HEK293T (cell line): ENCODE measurements at regions not wholly inside any gene's neighbourhood (a gene's known extent, or its start where the extent isn't known, plus 50 kb on each side); places are given as distances from the start of the nearest gene placed in this dataset.

Source experiments
- ARNT ChIP-seq: fragments of 450-650 bp; IDR thresholded peaks from 2 replicates; pipeline ENCODE4 v1.6.1; 2017; ENCODE audit warnings: mild to moderate bottlenecking
- BHLHE40 ChIP-seq: fragments of 450-650 bp; IDR thresholded peaks from 2 replicates; pipeline ENCODE4 v1.6.1; 2016; ENCODE audit warnings: mild to moderate bottlenecking, moderate library complexity, borderline replicate concordance
- CTBP1 ChIP-seq: fragments of 450-650 bp; IDR thresholded peaks from 2 replicates; pipeline ENCODE4 v1.6.1; 2016; ENCODE audit warnings: borderline replicate concordance
- FOXA1 ChIP-seq: fragments of 450-650 bp; IDR thresholded peaks from 2 replicates; pipeline ENCODE4 v1.6.1; 2016; ENCODE audit warnings: mild to moderate bottlenecking
- FOXK2 ChIP-seq: fragments of 450-650 bp; IDR thresholded peaks from 2 replicates; pipeline ENCODE4 v1.6.1; 2016; ENCODE audit warnings: mild to moderate bottlenecking
- FOXM1 ChIP-seq: fragments of 450-650 bp; IDR thresholded peaks from 2 replicates; pipeline ENCODE4 v1.6.1; 2017; ENCODE audit warnings: mild to moderate bottlenecking, borderline replicate concordance
- HDGF ChIP-seq: fragments of 450-650 bp; IDR thresholded peaks from 2 replicates; pipeline ENCODE4 v1.6.1; 2017; ENCODE audit warnings: antibody characterized with exemption, borderline replicate concordance
- NFRKB ChIP-seq: fragments of 450-650 bp; IDR thresholded peaks from 2 replicates; pipeline ENCODE4 v1.6.1; 2016; ENCODE audit warnings: mild to moderate bottlenecking, moderate library complexity
- PKNOX1 ChIP-seq: fragments of 450-650 bp; IDR thresholded peaks from 2 replicates; pipeline ENCODE4 v1.6.1; 2016
- SP1 ChIP-seq: fragments of 450-650 bp; IDR thresholded peaks from 2 replicates; pipeline ENCODE4 v1.6.1; 2017
- SUZ12 ChIP-seq: fragments of 450-650 bp; IDR thresholded peaks from 2 replicates; pipeline ENCODE4 v1.6.1; 2016; ENCODE audit warnings: mild to moderate bottlenecking

GRCh38 chr2:6635296-6635695 is 230.4 kb downstream of the CMPK2 start:
- TF ChIP-seq FOXM1 (no peak), SP1 (no peak), CTBP1 (no peak), PKNOX1 (no peak), NFRKB (no peak), ARNT (no peak), HDGF (no peak), SUZ12 (no peak), FOXK2 (no peak), BHLHE40 (no peak), FOXA1 (no peak)
